ENCODE measurements at regions not wholly inside any gene's neighbourhood (a gene's known extent, or its start where the extent isn't known, plus 50 kb on each side); places are given as distances from the start of the nearest gene placed in this dataset.

- intact Hi-C loops (cut with DNase I): no loop called here
These were observed 263.7 kb upstream of the ARX start for GRCh38 chrX:25279510-25279909.

GRCh38 chrX:25278341-25278740 lies 262.6 kb upstream of the ARX start:
- Histone ChIP-seq H3K9me3 (no peaks in the 10 kb centered on the region), H3K36me3 (no peaks in the 10 kb centered on the region), H3K4me3 (no peak overlapping the region), H3K27ac (no peak overlapping the region), H3K27me3 (no peaks in the 10 kb centered on the region), H3K4me1 (no peaks in the 10 kb centered on the region)
- no peak for TF ChIP-seq CTCF (IDR thresholded peaks at IDR 0.05)
- intact Hi-C loops (cut with DNase I): no loop called here
- DNase-seq (ENCODE audit: low spot score in 2 of 2): no peak

More at GRCh38 chrX:25279510-25279909, 263.7 kb upstream of the ARX start:
- no peaks in the 10 kb centered on the region for H3K27me3 ChIP-seq
- TF ChIP-seq CTCF (IDR thresholded peaks at IDR 0.05): no peak
- H3K4me1 ChIP-seq: no peaks in the 10 kb centered on the region
- no peak overlapping the region for H3K27ac ChIP-seq
- no peak overlapping the region for H3K4me3 ChIP-seq
- no peak for DNase-seq (ENCODE audit: low spot score in 2 of 2)
- H3K36me3 ChIP-seq: no peaks in the 10 kb centered on the region
- H3K9me3 ChIP-seq: no peaks in the 10 kb centered on the region

GRCh38 chrX:25277574-25277973 lies 261.8 kb upstream of the ARX start:
- intact Hi-C loops (cut with DNase I): no loop called here
- Histone ChIP-seq H3K4me3 (no peak overlapping the region), H3K27me3 (no peaks in the 10 kb centered on the region), H3K9me3 (no peaks in the 10 kb centered on the region), H3K4me1 (no peaks in the 10 kb centered on the region), H3K27ac (no peak overlapping the region), H3K36me3 (no peaks in the 10 kb centered on the region)
- DNase-seq (ENCODE audit: low spot score in 2 of 2): no peak
- TF ChIP-seq CTCF (IDR thresholded peaks at IDR 0.05): no peak

- intact Hi-C loops (cut with DNase I): no loop called here
- Histone ChIP-seq H3K9me3 (no peaks in the 10 kb centered on the region), H3K27ac (no peak overlapping the region), H3K36me3 (no peaks in the 10 kb centered on the region), H3K27me3 (no peaks in the 10 kb centered on the region), H3K4me1 (no peaks in the 10 kb centered on the region), H3K4me3 (no peak overlapping the region)
- TF ChIP-seq CTCF (IDR thresholded peaks at IDR 0.05): no peak
- no peak for DNase-seq (ENCODE audit: low spot score in 2 of 2)
These were observed 259.4 kb upstream of the ARX start for GRCh38 chrX:25275159-25275558.

- intact Hi-C loops (cut with DNase I): no loop called here
- no peak for TF ChIP-seq CTCF (IDR thresholded peaks at IDR 0.05)
- no peaks in the 10 kb centered on the region for H3K36me3 ChIP-seq
- H3K4me1 ChIP-seq: no peaks in the 10 kb centered on the region
- H3K4me3 ChIP-seq: no peak overlapping the region
- H3K9me3 ChIP-seq: no peaks in the 10 kb centered on the region
- H3K27me3 ChIP-seq: no peaks in the 10 kb centered on the region
- DNase-seq (ENCODE audit: low spot score in 2 of 2): no peak
- H3K27ac ChIP-seq: no peak overlapping the region
These were observed 225.7 kb upstream of the ARX start for GRCh38 chrX:25241461-25241860.

GRCh38 chrX:25226151-25226550 lies 210.4 kb upstream of the ARX start:
- DNase-seq (ENCODE audit: low spot score in 2 of 2): no peak
- Histone ChIP-seq H3K9me3 (no peaks in the 10 kb centered on the region), H3K4me1 (no peaks in the 10 kb centered on the region), H3K27ac (no peak overlapping the region), H3K4me3 (no peak overlapping the region), H3K36me3 (no peaks in the 10 kb centered on the region), H3K27me3 (no peaks in the 10 kb centered on the region)
- TF ChIP-seq CTCF (IDR thresholded peaks at IDR 0.05): no peak
- intact Hi-C loops (cut with DNase I): no loop called here

Data from ascending aorta (tissue), 2 donors.